ENCODE measurements at regions not wholly inside any gene's neighbourhood (a gene's known extent, or its start where the extent isn't known, plus 50 kb on each side); places are given as distances from the start of the nearest gene placed in this dataset.

- BruUV-seq (replicated peaks): no TSS peak
- no peak overlapping the region for H3K4me3 Mint-ChIP-seq (ENCODE audit: unreplicated experiment)
- no peak overlapping the region for H3K4me3 ChIP-seq (ENCODE audit: low read depth, low read length)
- peaks cover 22% of the 10 kb centered on the region for H3K4me1 Mint-ChIP-seq (ENCODE audit: low read depth, unreplicated experiment)
- POLR2A ChIA-PET: no interaction called here
- no peaks in the 10 kb centered on the region for H3K27me3 ChIP-seq (replicated peaks; ENCODE audit: control insufficient read depth, insufficient read depth, low read length)
- H3K36me3 Mint-ChIP-seq (ENCODE audit: insufficient read depth, unreplicated experiment): peaks cover 10% of the 10 kb centered on the region
- no peaks in the 10 kb centered on the region for H3K9me3 ChIP-seq
- H3K4me1 ChIP-seq: peaks cover 28% of the 10 kb centered on the region
- CTCF ChIA-PET: no interaction called here
- intact Hi-C loops (cut with micrococcal nuclease; ENCODE audit: unreplicated experiment): no loop called here
- H3K27me3 Mint-ChIP-seq (ENCODE audit: insufficient read depth, unreplicated experiment): no peaks in the 10 kb centered on the region
- DNase-seq: no peak
- no peak for TF ChIP-seq CTCF (IDR thresholded peaks at IDR 0.05; ENCODE audit: insufficient read depth in 1 of 2, low read depth in 1 of 2, low read length in 1 of 2, severe bottlenecking in 1 of 2, unreplicated experiment in 1 of 2)
- H3K9me3 Mint-ChIP-seq (ENCODE audit: unreplicated experiment): no peaks in the 10 kb centered on the region
- H3K36me3 ChIP-seq (ENCODE audit: control insufficient read depth, insufficient read depth, low read length): no peaks in the 10 kb centered on the region
- no peak overlapping the region for H3K27ac Mint-ChIP-seq (ENCODE audit: unreplicated experiment)
These were observed 192.5 kb upstream of the GATB start for GRCh38 chr4:151953312-151953711.

GRCh38 chr4:151952711-151953254, 192.0 kb upstream of the GATB start:
- peaks cover 9% of the 10 kb centered on the region for H3K36me3 Mint-ChIP-seq (ENCODE audit: insufficient read depth, unreplicated experiment)

GRCh38 chr4:151952137-151952536, 191.3 kb upstream of the GATB start:
- no TSS peak for BruUV-seq (replicated peaks)
- Mint-ChIP-seq H3K27ac (ENCODE audit: unreplicated experiment) (no peak overlapping the region), H3K9me3 (ENCODE audit: unreplicated experiment) (no peaks in the 10 kb centered on the region), H3K36me3 (ENCODE audit: insufficient read depth, unreplicated experiment) (peaks cover 3% of the 10 kb centered on the region), H3K4me3 (ENCODE audit: unreplicated experiment) (no peak overlapping the region), H3K27me3 (ENCODE audit: insufficient read depth, unreplicated experiment) (no peaks in the 10 kb centered on the region), H3K4me1 (ENCODE audit: low read depth, unreplicated experiment) (peaks cover 14% of the 10 kb centered on the region)
- ChIA-PET CTCF (no interaction called here), POLR2A (no interaction called here)
- Histone ChIP-seq H3K27me3 (replicated peaks; ENCODE audit: control insufficient read depth, insufficient read depth, low read length) (no peaks in the 10 kb centered on the region), H3K36me3 (ENCODE audit: control insufficient read depth, insufficient read depth, low read length) (no peaks in the 10 kb centered on the region), H3K4me3 (ENCODE audit: low read depth, low read length) (no peak overlapping the region), H3K9me3 (peaks cover 5% of the 10 kb centered on the region), H3K4me1 (peaks cover 17% of the 10 kb centered on the region)
- no peak for DNase-seq
- no peak for TF ChIP-seq CTCF (IDR thresholded peaks at IDR 0.05; ENCODE audit: insufficient read depth in 1 of 2, low read depth in 1 of 2, low read length in 1 of 2, severe bottlenecking in 1 of 2, unreplicated experiment in 1 of 2)
- intact Hi-C loops (cut with micrococcal nuclease; ENCODE audit: unreplicated experiment): no loop called here

More at GRCh38 chr4:151952711-151953254, 192.0 kb upstream of the GATB start:
- no peaks in the 10 kb centered on the region for H3K9me3 Mint-ChIP-seq (ENCODE audit: unreplicated experiment)
- peaks cover 21% of the 10 kb centered on the region for H3K4me1 Mint-ChIP-seq (ENCODE audit: low read depth, unreplicated experiment)
- intact Hi-C loops (cut with micrococcal nuclease; ENCODE audit: unreplicated experiment): no loop called here
- no peak overlapping the region for H3K4me3 Mint-ChIP-seq (ENCODE audit: unreplicated experiment)
- Histone ChIP-seq H3K4me3 (ENCODE audit: low read depth, low read length) (no peak overlapping the region), H3K36me3 (ENCODE audit: control insufficient read depth, insufficient read depth, low read length) (no peaks in the 10 kb centered on the region), H3K27me3 (replicated peaks; ENCODE audit: control insufficient read depth, insufficient read depth, low read length) (no peaks in the 10 kb centered on the region), H3K9me3 (no peaks in the 10 kb centered on the region), H3K4me1 (peaks cover 23% of the 10 kb centered on the region)
- H3K27ac Mint-ChIP-seq (ENCODE audit: unreplicated experiment): no peak overlapping the region
- H3K27me3 Mint-ChIP-seq (ENCODE audit: insufficient read depth, unreplicated experiment): no peaks in the 10 kb centered on the region
- ChIA-PET CTCF (no interaction called here), POLR2A (no interaction called here)
- DNase-seq: no peak
- no peak for TF ChIP-seq CTCF (IDR thresholded peaks at IDR 0.05; ENCODE audit: insufficient read depth in 1 of 2, low read depth in 1 of 2, low read length in 1 of 2, severe bottlenecking in 1 of 2, unreplicated experiment in 1 of 2)
- BruUV-seq (replicated peaks): no TSS peak

Measured in Caco-2 (cell line).